HFFc6 (cell line): ENCODE measurements at regions not wholly inside any gene's neighbourhood (a gene's known extent, or its start where the extent isn't known, plus 50 kb on each side); places are given as distances from the start of the nearest gene placed in this dataset.

ENCODE experiments used
- DNase-seq: peaks from one replicate; pipeline ENCODE4 v3.0.0-alpha.2; 2018
- H3K27ac Mint-ChIP-seq: 2 replicates; pipeline ENCODE4 v1.8.0; 2020; ENCODE audit warnings: mild to moderate bottlenecking, mixed read lengths
- H3K27me3 Mint-ChIP-seq: 2 replicates; pipeline ENCODE4 v1.8.0; 2021; ENCODE audit warnings: mild to moderate bottlenecking, moderate library complexity, mixed read lengths; ENCODE audit not compliant: insufficient read depth
- H3K36me3 Mint-ChIP-seq: 2 replicates; pipeline ENCODE4 v1.8.0; 2021; ENCODE audit warnings: low read depth, mixed read lengths
- H3K4me1 Mint-ChIP-seq: 2 replicates; pipeline ENCODE4 v1.8.0; 2020; ENCODE audit warnings: low read depth, mixed read lengths
- H3K4me3 Mint-ChIP-seq: 2 replicates; pipeline ENCODE4 v1.8.0; 2020; ENCODE audit warnings: mild to moderate bottlenecking, moderate library complexity, mixed read lengths
- H3K9me3 Mint-ChIP-seq: 2 replicates; pipeline ENCODE4 v1.8.0; 2020; ENCODE audit warnings: mild to moderate bottlenecking, mixed read lengths
- CTCF ChIP-seq: fragments of 200-600 bp; sonication (generic); IDR thresholded peaks from 2 replicates; pipeline ENCODE4 v1.5.0; 2021; ENCODE audit warnings: antibody characterized with exemption, mild to moderate bottlenecking

DNA sequence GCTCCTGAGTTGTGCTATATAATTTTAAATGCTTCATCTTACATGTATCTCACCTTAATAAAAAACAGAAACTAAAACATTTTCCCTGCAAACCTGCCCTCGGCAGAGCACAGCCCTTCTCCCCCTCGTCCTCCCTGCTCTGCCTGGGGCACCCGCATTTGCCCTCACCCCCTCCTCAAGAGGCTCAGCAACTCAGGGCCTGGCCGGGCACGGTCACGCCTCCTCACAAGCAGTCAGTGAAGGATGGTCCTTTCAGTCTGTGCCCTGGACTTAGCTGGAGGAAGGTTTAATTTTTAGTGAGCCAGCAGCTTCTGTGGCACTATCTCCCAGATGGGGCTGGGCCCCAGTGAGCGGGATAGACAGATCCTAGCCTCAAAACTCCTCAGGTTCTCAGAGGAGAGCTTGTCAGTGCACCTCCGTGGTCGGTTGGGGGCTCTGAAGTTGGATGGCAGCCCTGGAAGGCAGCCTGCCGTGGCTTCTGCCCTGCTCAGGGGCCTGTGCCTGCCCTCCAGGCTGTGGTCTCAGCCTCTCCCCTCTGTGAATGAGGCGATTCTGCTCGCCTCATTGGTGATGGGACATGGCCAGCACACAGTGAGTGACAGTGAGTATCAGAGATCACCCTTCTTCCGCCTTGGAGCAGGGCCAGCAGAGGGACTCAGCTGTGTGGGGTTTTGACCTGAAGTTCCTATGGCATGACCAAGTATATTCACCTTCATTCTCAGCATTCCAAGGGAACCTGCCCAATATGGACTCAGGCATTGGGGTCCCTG, 56.3 kb upstream of the AFF3 start:
- TF ChIP-seq CTCF, result no peak
- Mint-ChIP-seq H3K27me3 (peaks cover 2% of the 10 kb centered on the region; the same call in 1 of the 2 replicates), H3K4me1 (peaks cover 33% of the 10 kb centered on the region), H3K36me3 (no peaks in the 10 kb centered on the region; the same call in 1 of the 2 replicates), H3K9me3 (no peaks in the 10 kb centered on the region), H3K4me3 (no peak overlapping the region), H3K27ac (peak overlapping the region; percentile 22; the same call in 1 of the 2 replicates)
- DNase-seq, result no peak

- DNase-seq, result peak; percentile 50
- H3K4me1 Mint-ChIP-seq, result peaks cover 42% of the 10 kb centered on the region
- no peaks in the 10 kb centered on the region for H3K27me3 Mint-ChIP-seq
- H3K4me3 Mint-ChIP-seq, result peak overlapping the region; percentile 13; the same call in 1 of the 2 replicates
- peak overlapping the region; percentile 77 for H3K27ac Mint-ChIP-seq
- no peaks in the 10 kb centered on the region for H3K9me3 Mint-ChIP-seq
- peaks cover 3% of the 10 kb centered on the region; the same call in 1 of the 2 replicates for H3K36me3 Mint-ChIP-seq
- no peak for TF ChIP-seq CTCF
Measured at GRCh38 chr2:100197631-100198153, 55.3 kb upstream of the AFF3 start.

DNA sequence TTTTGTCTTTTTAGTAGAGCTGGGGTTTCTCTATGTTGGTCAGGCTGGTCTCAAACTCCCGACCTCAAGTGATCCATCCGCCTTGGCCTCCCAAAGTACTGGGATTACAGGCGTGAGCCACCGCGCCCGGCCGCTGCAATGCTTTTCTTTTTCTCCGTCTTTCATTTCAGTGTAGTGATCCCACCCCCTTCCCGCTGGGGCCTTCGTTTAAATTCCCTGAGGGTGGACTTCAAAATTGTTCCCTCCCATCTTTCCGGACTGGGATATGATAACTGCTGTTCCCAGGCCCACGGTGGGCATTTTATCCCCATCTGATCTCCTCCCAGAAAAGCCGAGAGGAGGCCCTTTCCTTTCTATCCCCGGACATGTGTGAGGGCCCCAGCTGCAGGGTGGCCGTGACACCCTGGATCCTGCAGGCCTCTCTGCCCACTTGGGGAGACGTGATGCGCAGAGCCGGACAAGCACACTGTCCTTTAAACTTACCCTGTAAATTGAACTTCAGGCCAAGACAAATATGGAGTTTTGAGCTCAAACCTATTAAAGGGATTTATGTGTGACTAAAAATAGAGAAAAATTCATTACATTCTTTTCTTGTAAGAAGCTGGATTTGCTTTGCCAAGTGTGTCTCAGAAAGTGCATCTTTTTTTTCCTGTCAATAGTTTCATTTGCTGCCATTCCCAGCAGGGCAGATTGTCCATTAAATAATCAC, 54.5 kb upstream of the AFF3 start:
- H3K9me3 Mint-ChIP-seq, result no peaks in the 10 kb centered on the region
- H3K36me3 Mint-ChIP-seq, result peaks cover 4% of the 10 kb centered on the region; the same call in 1 of the 2 replicates
- H3K27ac Mint-ChIP-seq, result peak overlapping the region; percentile 77
- H3K4me1 Mint-ChIP-seq, result peaks cover 43% of the 10 kb centered on the region
- no peak for TF ChIP-seq CTCF
- DNase-seq, result peak; percentile 30
- H3K27me3 Mint-ChIP-seq, result no peaks in the 10 kb centered on the region
- no peak overlapping the region for H3K4me3 Mint-ChIP-seq

DNA sequence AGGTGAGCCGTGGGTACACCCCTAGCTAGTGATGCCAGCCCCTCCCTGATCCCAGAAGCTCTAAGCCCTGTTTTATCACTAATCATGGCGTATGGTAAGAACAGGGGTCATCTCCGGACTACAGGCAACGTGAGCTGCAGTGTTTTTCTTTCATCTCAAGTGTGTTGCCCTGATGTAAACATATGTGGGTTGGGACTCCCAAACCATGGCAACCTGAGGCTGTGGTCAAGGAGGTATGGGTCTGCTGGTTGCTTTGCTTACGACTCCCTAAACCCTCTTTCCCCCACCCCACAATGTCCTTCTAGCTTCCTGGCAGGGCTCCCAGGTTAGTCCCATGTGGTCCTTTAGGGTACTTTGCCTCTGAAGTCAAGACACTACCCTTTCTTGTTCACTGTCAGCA, 53.6 kb upstream of the AFF3 start:
- Mint-ChIP-seq H3K36me3 (peaks cover 4% of the 10 kb centered on the region; the same call in 1 of the 2 replicates), H3K4me3 (no peak overlapping the region), H3K9me3 (no peaks in the 10 kb centered on the region), H3K4me1 (peaks cover 37% of the 10 kb centered on the region), H3K27me3 (no peaks in the 10 kb centered on the region), H3K27ac (no peak overlapping the region)
- DNase-seq, result no peak
- no peak for TF ChIP-seq CTCF

DNA sequence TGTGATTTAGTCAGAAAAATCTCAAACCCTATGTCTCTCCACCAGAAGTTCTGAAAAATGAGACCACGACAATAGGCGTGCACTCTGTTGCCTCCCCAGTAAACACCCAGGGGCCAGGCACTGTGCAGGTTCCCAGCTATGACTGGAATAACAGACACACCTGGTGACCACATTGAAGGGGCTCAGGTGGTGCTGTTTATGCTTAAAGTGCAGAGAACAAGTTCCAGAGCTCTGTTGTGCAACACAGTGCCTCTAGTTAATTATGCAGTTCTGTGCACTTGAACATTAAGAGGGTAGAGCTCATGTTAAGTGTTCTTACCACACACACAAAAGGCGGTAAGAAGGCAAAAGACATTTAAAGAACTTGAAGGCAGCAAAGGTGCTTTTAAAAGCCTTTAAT, 52.6 kb upstream of the AFF3 start:
- DNase-seq, result no peak
- H3K4me1 Mint-ChIP-seq, result peaks cover 33% of the 10 kb centered on the region
- no peak for TF ChIP-seq CTCF
- H3K27ac Mint-ChIP-seq, result no peak overlapping the region
- no peaks in the 10 kb centered on the region for H3K27me3 Mint-ChIP-seq
- H3K36me3 Mint-ChIP-seq, result peaks cover 4% of the 10 kb centered on the region; the same call in 1 of the 2 replicates
- H3K9me3 Mint-ChIP-seq, result no peaks in the 10 kb centered on the region
- H3K4me3 Mint-ChIP-seq, result no peak overlapping the region
